ENCODE measurements at regions not wholly inside any gene's neighbourhood (a gene's known extent, or its start where the extent isn't known, plus 50 kb on each side); places are given as distances from the start of the nearest gene placed in this dataset.

DNA sequence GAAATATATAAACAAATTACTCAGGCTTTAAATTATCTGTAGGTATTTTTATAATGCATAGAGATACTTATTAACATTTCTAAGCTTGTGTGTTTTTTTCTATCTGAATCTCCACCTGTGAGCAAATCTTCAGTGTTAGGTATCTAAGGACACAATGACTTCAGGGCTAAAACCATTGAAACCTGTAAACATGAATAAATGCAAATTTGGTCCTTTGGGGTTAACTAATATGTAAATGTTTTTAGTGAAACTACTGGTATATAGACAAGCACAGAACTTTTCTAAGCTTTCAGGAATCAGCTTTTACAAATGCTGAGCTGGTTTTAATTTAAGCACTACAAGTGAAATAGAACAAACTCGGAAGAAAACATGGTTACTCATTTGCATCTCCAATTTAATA, 147.9 kb downstream of the FBXO8 start:
- H3K27ac ChIP-seq (ENCODE audit: insufficient read length, low read depth, low read length): no peak overlapping the region
- H3K27ac Mint-ChIP-seq: peak overlapping the region in 1 of 3 experiments; percentile 52; a peak in 2 of 7 replicates

More for the DNA sequence above, 147.9 kb downstream of the FBXO8 start:
- Histone ChIP-seq H3K4me2 (ENCODE audit: insufficient read depth, insufficient read length, low read length) (no peak overlapping the region), H4K91ac (ENCODE audit: insufficient read length, low read depth, low read length) (no peak overlapping the region), H2BK12ac (ENCODE audit: insufficient read length, low read depth, low read length) (no peak overlapping the region), H3K23me2 (ENCODE audit: insufficient read length, low read depth, low read length, poor library complexity, severe bottlenecking) (no peaks in the 10 kb centered on the region), H3K4ac (ENCODE audit: low read depth, low read length) (no peak overlapping the region), H3K4me1 (ENCODE audit: insufficient read depth, low read length) (no peaks in the 10 kb centered on the region), H3K18ac (ENCODE audit: insufficient read length, low read depth, low read length) (no peak overlapping the region), H3K79me1 (ENCODE audit: insufficient read depth, low read depth, low read length, poor library complexity, severe bottlenecking) (no peaks in the 10 kb centered on the region), H3K9ac (ENCODE audit: extremely low read depth, insufficient read length, low read length) (no peak overlapping the region), H2AK5ac (ENCODE audit: insufficient read length, low read length) (no peak overlapping the region), H2BK15ac (ENCODE audit: low read depth, low read length) (no peak overlapping the region), H4K5ac (ENCODE audit: insufficient read length, low read depth, low read length) (no peak overlapping the region), H3K27me3 (ENCODE audit: insufficient read depth, low read length) (no peaks in the 10 kb centered on the region), H3K23ac (ENCODE audit: insufficient read length, low read depth, low read length) (no peak overlapping the region), H2AFZ (ENCODE audit: low read length) (no peak overlapping the region), H3K56ac (ENCODE audit: insufficient read length, low read depth, low read length) (no peak overlapping the region), H2BK20ac (ENCODE audit: low read depth, low read length, poor library complexity, severe bottlenecking) (no peak overlapping the region), H3K14ac (ENCODE audit: insufficient read depth, low read length) (no peak overlapping the region), H3K9me3 (ENCODE audit: control insufficient read depth, low read depth, low read length) (no peaks in the 10 kb centered on the region), H4K20me1 (ENCODE audit: control insufficient read depth, insufficient read depth, insufficient read length) (no peaks in the 10 kb centered on the region), H4K8ac (replicated peaks; ENCODE audit: insufficient read length, low read depth, low read length) (no peak overlapping the region), H2BK120ac (ENCODE audit: low read depth, low read length, poor library complexity, severe bottlenecking) (no peak overlapping the region), H3K79me2 (ENCODE audit: insufficient read depth, low read length) (no peaks in the 10 kb centered on the region), H2BK5ac (ENCODE audit: insufficient read length, low read length) (no peak overlapping the region), H3T11ph (ENCODE audit: low read length) (no peak overlapping the region)
- no peaks in the 10 kb centered on the region for H3K27me3 Mint-ChIP-seq (ENCODE audit: low read depth)
- WGBS (ENCODE audit: extremely low coverage, insufficient read length, low lambda C conversion rate): no CpG with 5 or more reads among the region's 1 CpG
- DNase-seq: no peak
- H3K4me3 Mint-ChIP-seq: no peak overlapping the region; a peak in 1 of 5 replicates
- no peaks in the 10 kb centered on the region for H3K36me3 Mint-ChIP-seq (ENCODE audit: insufficient read depth in 1 of 3, low read depth in 3 of 3)
- TF ChIP-seq, protein P1, sequence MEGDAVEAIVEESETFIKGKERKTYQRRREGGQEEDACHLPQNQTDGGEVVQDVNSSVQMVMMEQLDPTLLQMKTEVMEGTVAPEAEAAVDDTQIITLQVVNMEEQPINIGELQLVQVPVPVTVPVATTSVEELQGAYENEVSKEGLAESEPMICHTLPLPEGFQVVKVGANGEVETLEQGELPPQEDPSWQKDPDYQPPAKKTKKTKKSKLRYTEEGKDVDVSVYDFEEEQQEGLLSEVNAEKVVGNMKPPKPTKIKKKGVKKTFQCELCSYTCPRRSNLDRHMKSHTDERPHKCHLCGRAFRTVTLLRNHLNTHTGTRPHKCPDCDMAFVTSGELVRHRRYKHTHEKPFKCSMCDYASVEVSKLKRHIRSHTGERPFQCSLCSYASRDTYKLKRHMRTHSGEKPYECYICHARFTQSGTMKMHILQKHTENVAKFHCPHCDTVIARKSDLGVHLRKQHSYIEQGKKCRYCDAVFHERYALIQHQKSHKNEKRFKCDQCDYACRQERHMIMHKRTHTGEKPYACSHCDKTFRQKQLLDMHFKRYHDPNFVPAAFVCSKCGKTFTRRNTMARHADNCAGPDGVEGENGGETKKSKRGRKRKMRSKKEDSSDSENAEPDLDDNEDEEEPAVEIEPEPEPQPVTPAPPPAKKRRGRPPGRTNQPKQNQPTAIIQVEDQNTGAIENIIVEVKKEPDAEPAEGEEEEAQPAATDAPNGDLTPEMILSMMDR (conservative IDR thresholded peaks at IDR 0.05): no peak
- no peaks in the 10 kb centered on the region for H3K9me3 Mint-ChIP-seq
- peaks cover 11 to 20% of the 10 kb centered on the region in 2 experiments for H3K4me1 Mint-ChIP-seq
